ENCODE measurements at regions not wholly inside any gene's neighbourhood (a gene's known extent, or its start where the extent isn't known, plus 50 kb on each side); places are given as distances from the start of the nearest gene placed in this dataset.

- H3K4me2 ChIP-seq (ENCODE audit: low read length), result no peak overlapping the region
- no peak overlapping the region for H3K27ac ChIP-seq (ENCODE audit: low read length)
- H3K27me3 ChIP-seq (ENCODE audit: low read depth, low read length), result no peaks in the 10 kb centered on the region
- H2AFZ ChIP-seq (ENCODE audit: low read depth, low read length), result no peak overlapping the region
- no peaks in the 10 kb centered on the region for H3K79me2 ChIP-seq (ENCODE audit: low read length)
- H3K4me1 ChIP-seq (ENCODE audit: low read length), result no peaks in the 10 kb centered on the region
- no peak overlapping the region for H3K9ac ChIP-seq (ENCODE audit: low read length)
- no peak overlapping the region for H3K4me3 ChIP-seq (ENCODE audit: low read length)
- H3K36me3 ChIP-seq (replicated peaks; ENCODE audit: low read depth, low read length), result no peaks in the 10 kb centered on the region
- TF ChIP-seq CTCF (IDR thresholded peaks at IDR 0.05; ENCODE audit: low read depth, low read length) (no peak), EZH2phosphoT487 (IDR thresholded peaks at IDR 0.05; ENCODE audit: low read depth) (no peak)
- no peaks in the 10 kb centered on the region for H4K20me1 ChIP-seq (ENCODE audit: insufficient read depth, low read length)
- no peaks in the 10 kb centered on the region for H3K9me3 ChIP-seq (ENCODE audit: insufficient read depth, low read length)
Measured at GRCh38 chr5:130568791-130569190, 596.3 kb downstream of the HINT1 start.

GRCh38 chr5:130555429-130555828 is 609.6 kb downstream of the HINT1 start:
- Histone ChIP-seq H3K27me3 (ENCODE audit: low read depth, low read length) (no peaks in the 10 kb centered on the region), H3K36me3 (replicated peaks; ENCODE audit: low read depth, low read length) (no peaks in the 10 kb centered on the region)

GRCh38 chr5:130550562-130550928 is 614.5 kb downstream of the HINT1 start:
- TF ChIP-seq CTCF (IDR thresholded peaks at IDR 0.05; ENCODE audit: low read depth, low read length) (no peak), EZH2phosphoT487 (IDR thresholded peaks at IDR 0.05; ENCODE audit: low read depth) (no peak)
- no peaks in the 10 kb centered on the region for H3K36me3 ChIP-seq (replicated peaks; ENCODE audit: low read depth, low read length)
- no peaks in the 10 kb centered on the region for H3K27me3 ChIP-seq (ENCODE audit: low read depth, low read length)
- no peak overlapping the region for H3K9ac ChIP-seq (ENCODE audit: low read length)
- no peak overlapping the region for H3K4me3 ChIP-seq (ENCODE audit: low read length)
- H3K9me3 ChIP-seq (ENCODE audit: insufficient read depth, low read length), result no peaks in the 10 kb centered on the region
- H3K79me2 ChIP-seq (ENCODE audit: low read length), result no peaks in the 10 kb centered on the region
- no peak overlapping the region for H3K27ac ChIP-seq (ENCODE audit: low read length)
- H3K4me2 ChIP-seq (ENCODE audit: low read length), result no peak overlapping the region
- H2AFZ ChIP-seq (ENCODE audit: low read depth, low read length), result no peak overlapping the region
- no peaks in the 10 kb centered on the region for H4K20me1 ChIP-seq (ENCODE audit: insufficient read depth, low read length)
- no peaks in the 10 kb centered on the region for H3K4me1 ChIP-seq (ENCODE audit: low read length)

More at GRCh38 chr5:130555429-130555828, 609.6 kb downstream of the HINT1 start:
- Histone ChIP-seq H3K4me3 (ENCODE audit: low read length) (no peak overlapping the region), H3K9me3 (ENCODE audit: insufficient read depth, low read length) (no peaks in the 10 kb centered on the region), H3K4me2 (ENCODE audit: low read length) (no peak overlapping the region), H3K27ac (ENCODE audit: low read length) (no peak overlapping the region), H3K79me2 (ENCODE audit: low read length) (no peaks in the 10 kb centered on the region), H2AFZ (ENCODE audit: low read depth, low read length) (no peak overlapping the region), H3K9ac (ENCODE audit: low read length) (no peak overlapping the region), H4K20me1 (ENCODE audit: insufficient read depth, low read length) (no peaks in the 10 kb centered on the region), H3K4me1 (ENCODE audit: low read length) (no peaks in the 10 kb centered on the region)
- TF ChIP-seq EZH2phosphoT487 (IDR thresholded peaks at IDR 0.05; ENCODE audit: low read depth) (no peak), CTCF (IDR thresholded peaks at IDR 0.05; ENCODE audit: low read depth, low read length) (no peak; the same call in 1 of the 2 replicates)

- Histone ChIP-seq H4K20me1 (ENCODE audit: insufficient read depth, low read length) (no peaks in the 10 kb centered on the region), H3K4me1 (ENCODE audit: low read length) (no peaks in the 10 kb centered on the region), H3K4me2 (ENCODE audit: low read length) (no peak overlapping the region), H3K79me2 (ENCODE audit: low read length) (no peaks in the 10 kb centered on the region), H3K27me3 (ENCODE audit: low read depth, low read length) (no peaks in the 10 kb centered on the region), H3K27ac (ENCODE audit: low read length) (no peak overlapping the region), H2AFZ (ENCODE audit: low read depth, low read length) (no peak overlapping the region), H3K9ac (ENCODE audit: low read length) (no peak overlapping the region), H3K36me3 (replicated peaks; ENCODE audit: low read depth, low read length) (no peaks in the 10 kb centered on the region), H3K4me3 (ENCODE audit: low read length) (no peak overlapping the region), H3K9me3 (ENCODE audit: insufficient read depth, low read length) (no peaks in the 10 kb centered on the region)
- TF ChIP-seq EZH2phosphoT487 (IDR thresholded peaks at IDR 0.05; ENCODE audit: low read depth) (no peak), CTCF (IDR thresholded peaks at IDR 0.05; ENCODE audit: low read depth, low read length) (no peak)
Measured at GRCh38 chr5:130549884-130550561, 615.0 kb downstream of the HINT1 start.
